GM18907 (cell line): ENCODE measurements at regions not wholly inside any gene's neighbourhood (a gene's known extent, or its start where the extent isn't known, plus 50 kb on each side); places are given as distances from the start of the nearest gene placed in this dataset.
"Not testable (repeated sequence)": the region's sequence is repeated elsewhere in the genome, so short reads cannot be mapped to it uniquely, and the experiment has no call there.

ENCODE experiments used
- ATAC-seq: cut with Tn5 transposase; IDR thresholded peaks from one replicate; pipeline ENCODE4 v1.9.1; 2021; ENCODE audit warnings: mild to moderate bottlenecking, moderate library complexity; ENCODE audit not compliant: unreplicated experiment

DNA sequence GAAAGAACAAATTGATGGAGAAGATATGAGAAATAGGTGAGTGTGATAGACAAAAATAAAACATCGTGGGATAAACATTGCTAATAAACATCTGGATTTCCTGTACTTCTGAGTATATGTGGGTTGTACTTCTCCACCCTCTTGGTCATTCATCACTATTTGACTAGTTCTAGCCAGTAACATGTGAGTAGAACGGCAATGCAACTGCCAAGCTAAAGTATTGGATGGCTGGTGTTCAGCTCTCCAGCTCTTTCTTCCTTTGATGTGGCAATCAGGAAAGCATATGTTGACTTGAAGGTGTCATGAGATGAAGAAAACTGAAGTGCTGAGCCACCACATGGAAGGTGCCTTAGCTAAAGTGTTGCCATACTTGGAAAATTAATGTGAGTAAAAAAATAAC is 144.9 kb downstream of the SCG2 start:
- ATAC-seq: no peak

DNA sequence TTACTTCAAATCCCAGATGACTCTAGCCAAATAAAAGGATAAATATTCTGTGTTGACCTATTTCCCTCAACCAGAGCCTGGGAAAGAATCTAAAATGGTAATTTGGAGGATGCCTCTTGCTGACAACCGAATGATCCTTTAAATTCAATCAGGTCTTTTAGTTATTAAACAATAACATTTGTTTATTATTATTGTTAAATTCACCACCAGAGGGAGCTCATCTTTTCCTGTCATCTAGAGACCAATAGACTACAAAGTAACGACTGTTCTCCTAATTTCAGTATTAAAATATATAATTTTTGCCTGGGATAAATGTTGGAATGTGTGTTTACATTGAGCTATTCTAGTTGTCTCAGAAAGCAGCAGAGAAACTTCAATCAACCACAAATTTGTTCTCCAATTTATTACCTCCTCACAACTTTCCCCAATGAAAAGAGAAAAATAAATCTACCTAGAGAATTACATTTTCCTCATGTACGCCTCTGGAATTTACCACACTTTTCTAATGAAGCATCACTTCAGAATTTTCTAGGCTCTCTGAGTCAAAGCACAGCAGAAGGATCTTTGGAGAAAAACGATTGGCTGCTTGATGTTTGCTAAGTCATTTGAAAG is 142.7 kb downstream of the SCG2 start:
- ATAC-seq: no peak

- ATAC-seq: no peak
Measured at GRCh38 chr2:223460209-223460608, 142.0 kb downstream of the SCG2 start.

DNA sequence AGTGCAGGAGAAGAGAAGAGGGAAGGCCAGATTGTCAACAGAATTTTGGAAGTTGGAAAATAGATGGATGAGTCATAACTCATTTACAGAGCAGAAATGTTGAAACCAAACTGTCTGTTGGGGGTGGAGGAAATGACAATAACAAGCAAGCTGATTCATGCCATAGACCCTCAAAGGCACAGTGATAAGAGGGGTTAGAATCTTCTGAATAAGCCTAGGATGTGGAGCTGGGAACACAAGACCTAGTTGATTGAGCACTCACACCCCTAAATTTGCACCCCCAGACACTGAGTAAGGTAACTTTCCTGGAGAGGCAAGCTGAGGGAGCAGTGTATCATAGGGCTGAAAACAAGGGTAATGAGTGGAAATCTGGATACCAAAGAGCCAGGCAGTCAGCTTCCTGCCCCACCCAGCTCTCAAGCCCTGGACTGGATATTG is 141.4 kb downstream of the SCG2 start:
- no peak for ATAC-seq

DNA sequence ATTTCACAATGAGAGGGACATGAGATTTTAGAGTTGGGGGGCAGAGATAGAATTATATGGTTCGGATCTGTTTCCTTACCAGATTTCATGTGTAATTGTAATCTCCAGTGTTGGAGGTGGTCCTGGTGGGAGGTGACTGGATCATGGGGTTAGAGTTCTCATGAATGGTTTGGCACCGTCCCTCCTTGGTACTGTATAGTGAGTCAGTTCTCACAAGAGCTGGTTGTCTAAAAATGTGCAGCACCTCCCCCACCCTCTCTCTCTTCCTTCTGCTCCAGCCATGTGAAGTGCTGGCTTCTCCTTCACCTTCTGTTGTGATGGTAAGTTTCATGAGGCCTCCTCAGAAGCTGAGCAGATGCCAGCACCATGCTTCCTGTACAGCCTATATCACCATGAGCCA is 138.1 kb downstream of the SCG2 start:
- ATAC-seq: no peak

DNA sequence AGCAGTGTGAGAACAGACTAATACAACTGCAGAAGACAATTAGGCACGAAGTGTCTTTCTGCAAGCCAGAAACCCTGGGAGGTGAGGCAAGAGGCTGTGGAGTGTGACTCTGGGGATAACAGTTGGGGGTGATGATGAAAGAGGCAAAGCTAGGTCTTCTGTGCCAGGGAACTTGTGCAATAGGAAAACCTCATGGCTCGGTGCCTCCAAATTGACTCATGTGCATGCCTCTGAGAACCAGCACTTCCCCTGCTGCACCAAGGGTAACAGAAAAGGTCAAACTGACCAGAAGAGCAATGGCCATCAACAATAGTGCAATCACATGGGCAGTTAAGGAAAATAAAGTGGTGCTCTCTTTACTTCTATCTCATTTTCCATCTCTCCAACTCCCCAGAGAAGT is 136.4 kb downstream of the SCG2 start:
- ATAC-seq: no peak

DNA sequence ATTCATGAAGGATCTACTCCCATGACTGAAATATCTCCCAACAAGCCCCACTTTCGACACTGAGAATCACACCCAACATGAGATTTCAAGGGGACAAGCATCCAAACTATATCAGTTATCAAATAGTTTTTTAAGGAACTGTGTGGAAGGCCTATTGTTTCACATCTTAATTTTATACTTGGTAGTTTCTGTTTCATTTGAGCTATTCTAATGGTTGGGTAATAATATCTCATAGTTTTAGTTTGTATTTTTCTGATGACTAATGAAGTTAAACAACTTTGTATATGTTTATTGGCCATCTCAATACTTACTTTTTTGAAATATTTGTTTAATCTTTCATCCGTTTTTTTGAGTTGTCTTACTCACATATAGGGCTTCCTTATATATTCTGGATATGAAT is 135.0 kb downstream of the SCG2 start:
- no peak for ATAC-seq

DNA sequence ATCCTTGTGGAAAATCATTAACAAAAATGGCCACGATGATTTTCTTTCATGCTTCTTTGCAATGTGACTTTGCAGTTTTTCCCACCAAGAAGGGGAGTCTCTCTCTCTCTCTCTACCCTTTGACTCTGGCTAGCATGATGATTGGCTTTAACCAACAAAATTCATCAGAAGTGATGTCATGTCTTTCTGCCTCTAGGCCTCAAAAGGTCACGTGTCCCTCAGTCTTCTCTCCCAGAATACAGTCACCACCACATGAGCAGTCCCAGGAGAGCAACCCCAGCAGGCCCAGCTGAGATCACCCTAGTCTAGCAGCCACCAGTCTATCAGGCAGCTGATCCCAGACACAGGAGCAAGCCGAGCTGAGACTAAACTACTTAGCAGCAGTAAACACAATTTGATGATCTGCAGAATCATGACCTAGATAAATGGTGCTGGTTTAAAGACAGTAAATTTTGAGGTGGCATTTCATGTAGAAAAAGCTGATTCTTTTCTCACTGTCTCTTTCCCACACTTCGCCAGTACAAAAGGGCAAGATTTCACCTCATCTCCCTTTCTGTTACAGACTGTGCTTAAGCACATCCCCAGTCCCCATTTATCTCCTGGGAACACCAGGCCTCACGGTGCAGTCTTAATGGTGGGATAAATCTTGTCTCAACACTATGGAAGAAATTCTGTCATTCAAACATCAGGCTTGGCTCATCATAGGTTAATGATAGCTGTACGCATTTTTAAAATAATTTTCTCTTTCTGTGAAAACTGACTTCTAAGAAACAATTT is 132.7 kb downstream of the SCG2 start:
- ATAC-seq: peak; percentile 56

DNA sequence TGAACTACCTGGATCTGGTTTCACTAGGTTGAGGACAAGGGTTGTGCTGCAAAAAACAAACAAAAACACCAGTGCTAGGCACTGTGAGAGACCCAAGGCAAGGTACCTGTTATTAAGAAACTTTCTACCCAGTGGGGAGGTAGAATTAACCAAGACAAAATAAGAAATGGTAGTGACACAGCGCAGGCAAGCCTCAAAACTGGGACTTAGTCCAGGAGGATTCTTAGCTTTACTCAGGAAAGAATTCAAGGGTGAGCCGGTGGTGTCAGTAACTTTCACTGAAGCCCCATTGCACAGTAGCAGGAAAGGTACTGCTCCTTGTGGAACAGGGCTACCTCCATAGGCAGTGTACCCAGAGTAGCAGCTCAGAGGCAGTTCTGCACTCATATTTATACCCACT is 131.6 kb downstream of the SCG2 start:
- no peak for ATAC-seq

GRCh38 chr2:223472771-223473170 is 129.4 kb downstream of the SCG2 start:
- ATAC-seq: no peak

DNA sequence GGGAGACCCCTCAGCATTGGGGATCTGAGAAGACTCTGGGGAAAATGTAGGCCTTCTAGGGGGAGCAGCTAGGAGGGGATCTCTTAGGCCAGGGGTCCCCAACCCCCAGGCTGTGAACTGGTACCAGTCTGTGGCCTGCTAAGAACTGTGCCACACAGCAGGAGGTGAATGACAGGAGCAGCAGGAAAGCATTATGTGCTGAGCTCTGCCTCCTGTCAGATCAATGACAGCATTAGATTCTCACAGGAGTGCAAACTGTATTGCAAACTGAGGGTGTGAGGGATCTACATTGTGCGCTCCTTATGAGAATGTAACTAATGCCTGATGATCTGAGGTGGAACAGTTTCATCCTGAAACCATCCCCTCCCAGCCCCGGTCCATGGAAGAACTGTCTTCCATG is 127.3 kb downstream of the SCG2 start:
- ATAC-seq: no peak

- ATAC-seq: no peak
Measured at GRCh38 chr2:223475901-223476300, 126.3 kb downstream of the SCG2 start.

GRCh38 chr2:223477318-223477717 is 124.8 kb downstream of the SCG2 start:
- ATAC-seq: no peak

- no peak for ATAC-seq
Measured at GRCh38 chr2:223481486-223481885, 120.7 kb downstream of the SCG2 start.

GRCh38 chr2:223486751-223487150 is 115.4 kb downstream of the SCG2 start:
- ATAC-seq: no peak

- no peak for ATAC-seq
Measured at GRCh38 chr2:223487214-223487846, 114.8 kb downstream of the SCG2 start.

GRCh38 chr2:223488814-223489213 is 113.3 kb downstream of the SCG2 start:
- ATAC-seq: peak; percentile 53

DNA sequence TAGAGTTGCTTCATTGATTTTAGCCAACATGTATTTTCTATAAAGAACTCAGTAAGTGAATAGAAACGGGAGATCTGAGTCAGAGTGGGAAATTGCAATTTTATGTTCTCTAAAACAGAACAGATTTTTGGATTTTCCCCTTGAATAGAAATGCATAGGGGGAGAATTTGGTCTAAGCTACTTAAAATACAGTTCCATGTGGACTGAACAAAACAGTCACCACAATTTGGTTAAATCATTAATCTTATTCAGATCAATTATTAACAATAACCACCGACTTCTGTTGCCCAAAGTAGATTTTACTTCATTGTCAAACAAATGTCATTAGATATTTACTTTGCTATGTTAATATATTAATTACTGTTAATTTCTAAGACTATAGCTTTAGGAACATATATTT is 107.7 kb downstream of the SCG2 start:
- peak; percentile 80 for ATAC-seq

DNA sequence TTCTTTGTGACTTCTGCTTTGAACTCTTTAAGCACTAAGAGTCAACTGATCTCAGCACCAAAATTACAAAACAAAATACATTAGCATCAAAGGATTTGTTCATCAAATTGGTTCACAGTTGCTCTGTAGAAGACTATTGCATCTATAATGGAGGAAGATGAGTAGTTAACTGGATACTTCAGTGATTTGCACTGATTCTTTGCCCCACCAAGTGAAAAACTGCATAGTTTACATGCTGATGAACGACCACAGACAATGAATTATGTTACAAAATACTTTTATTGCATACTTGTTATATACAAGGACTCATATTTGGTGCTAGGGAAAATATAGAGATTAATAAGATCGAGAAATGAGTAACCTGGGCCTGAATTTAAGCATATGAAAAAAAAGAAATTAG is 107.2 kb downstream of the SCG2 start:
- peak; percentile 17 for ATAC-seq

GRCh38 chr2:223496853-223497252 is 105.3 kb downstream of the SCG2 start:
- not testable (repeated sequence) for ATAC-seq

GRCh38 chr2:223500709-223501108 is 101.5 kb downstream of the SCG2 start:
- no peak for ATAC-seq

DNA sequence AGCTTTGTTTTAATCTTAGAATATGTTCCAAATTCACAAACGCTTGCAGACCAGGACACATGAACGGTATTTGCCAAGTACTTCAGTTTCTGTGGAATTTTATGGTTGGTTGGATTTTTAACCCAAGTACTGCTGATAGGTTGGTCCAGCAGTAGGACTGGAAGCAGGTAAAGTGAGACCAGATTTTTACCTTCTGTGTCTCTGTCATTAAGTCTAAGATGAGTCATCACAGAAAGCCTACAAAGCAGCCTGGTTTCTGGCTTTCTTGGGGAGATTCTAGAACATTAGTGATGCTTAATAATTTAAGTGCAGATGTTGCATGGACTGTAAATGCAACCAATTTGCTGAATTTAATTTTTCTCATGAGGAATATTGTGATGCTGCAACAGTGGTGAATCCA is 100.5 kb downstream of the SCG2 start:
- ATAC-seq: no peak
